LNCAP (cell line): ENCODE measurements at regions not wholly inside any gene's neighbourhood (a gene's known extent, or its start where the extent isn't known, plus 50 kb on each side); places are given as distances from the start of the nearest gene placed in this dataset.

ENCODE experiments used
- TF ChIP-seq, protein P1 (sequence below): fragments of 450-650 bp; IDR thresholded peaks from 2 replicates; pipeline ENCODE4 v1.5.1; 2017; ENCODE audit warnings: mild to moderate bottlenecking

DNA sequence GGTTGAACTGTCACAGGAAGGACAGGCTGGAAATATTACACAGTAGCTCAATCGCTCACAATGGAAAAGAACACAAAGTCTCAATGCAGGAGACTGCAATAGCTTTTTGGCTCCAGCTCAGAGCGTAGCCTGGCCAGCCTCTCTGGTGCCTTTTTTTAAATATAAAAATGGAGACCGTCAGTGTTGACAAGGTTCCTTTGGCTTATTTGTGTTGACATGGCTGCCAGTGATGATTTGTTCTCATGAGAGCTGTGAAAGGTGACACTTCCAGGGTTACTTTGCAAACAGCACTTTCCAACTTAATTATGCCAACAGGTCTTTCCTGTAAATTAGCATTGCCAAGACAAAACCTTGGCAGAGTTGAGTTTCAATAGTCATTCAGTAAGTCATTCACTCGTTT is 70.8 kb downstream of the KCNE4 start:
- TF ChIP-seq, protein P1, sequence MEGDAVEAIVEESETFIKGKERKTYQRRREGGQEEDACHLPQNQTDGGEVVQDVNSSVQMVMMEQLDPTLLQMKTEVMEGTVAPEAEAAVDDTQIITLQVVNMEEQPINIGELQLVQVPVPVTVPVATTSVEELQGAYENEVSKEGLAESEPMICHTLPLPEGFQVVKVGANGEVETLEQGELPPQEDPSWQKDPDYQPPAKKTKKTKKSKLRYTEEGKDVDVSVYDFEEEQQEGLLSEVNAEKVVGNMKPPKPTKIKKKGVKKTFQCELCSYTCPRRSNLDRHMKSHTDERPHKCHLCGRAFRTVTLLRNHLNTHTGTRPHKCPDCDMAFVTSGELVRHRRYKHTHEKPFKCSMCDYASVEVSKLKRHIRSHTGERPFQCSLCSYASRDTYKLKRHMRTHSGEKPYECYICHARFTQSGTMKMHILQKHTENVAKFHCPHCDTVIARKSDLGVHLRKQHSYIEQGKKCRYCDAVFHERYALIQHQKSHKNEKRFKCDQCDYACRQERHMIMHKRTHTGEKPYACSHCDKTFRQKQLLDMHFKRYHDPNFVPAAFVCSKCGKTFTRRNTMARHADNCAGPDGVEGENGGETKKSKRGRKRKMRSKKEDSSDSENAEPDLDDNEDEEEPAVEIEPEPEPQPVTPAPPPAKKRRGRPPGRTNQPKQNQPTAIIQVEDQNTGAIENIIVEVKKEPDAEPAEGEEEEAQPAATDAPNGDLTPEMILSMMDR, result no peak

DNA sequence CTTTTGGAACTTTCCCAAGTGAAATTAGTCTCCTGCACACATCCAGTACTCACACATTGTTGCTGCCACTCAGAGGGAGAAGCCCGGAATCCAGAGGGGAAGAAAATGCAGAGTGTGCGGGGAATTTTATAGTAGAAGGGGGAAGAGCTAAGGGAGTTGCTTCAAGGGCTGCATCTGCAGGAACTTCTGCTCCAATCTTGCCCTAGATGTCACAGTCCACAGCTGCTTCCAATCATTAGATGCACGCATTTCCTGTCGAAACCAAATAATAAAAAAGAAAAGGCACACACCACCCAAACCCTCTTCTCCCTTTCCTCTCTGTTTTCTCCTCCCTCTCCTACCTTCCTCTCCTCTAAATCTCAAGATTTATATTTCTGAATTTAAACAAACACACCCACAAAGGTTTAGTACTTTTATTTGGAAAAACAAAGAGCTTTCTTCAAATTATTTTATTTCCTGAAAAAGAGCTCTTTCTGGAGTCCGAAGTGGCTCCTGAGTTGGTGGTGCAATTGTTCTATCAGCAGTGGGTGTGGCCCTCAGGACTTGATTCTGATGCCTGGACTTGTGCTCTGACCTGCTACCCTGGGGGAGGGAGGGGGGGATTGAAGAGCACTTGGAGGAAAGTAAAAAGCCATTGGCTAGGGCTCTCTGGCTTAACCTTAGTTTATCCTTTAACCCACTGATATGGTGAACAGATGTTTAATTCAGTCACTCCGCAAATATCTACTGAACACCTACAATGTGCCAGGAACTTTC is 72.0 kb downstream of the KCNE4 start:
- TF ChIP-seq, protein P1, result no peak

DNA sequence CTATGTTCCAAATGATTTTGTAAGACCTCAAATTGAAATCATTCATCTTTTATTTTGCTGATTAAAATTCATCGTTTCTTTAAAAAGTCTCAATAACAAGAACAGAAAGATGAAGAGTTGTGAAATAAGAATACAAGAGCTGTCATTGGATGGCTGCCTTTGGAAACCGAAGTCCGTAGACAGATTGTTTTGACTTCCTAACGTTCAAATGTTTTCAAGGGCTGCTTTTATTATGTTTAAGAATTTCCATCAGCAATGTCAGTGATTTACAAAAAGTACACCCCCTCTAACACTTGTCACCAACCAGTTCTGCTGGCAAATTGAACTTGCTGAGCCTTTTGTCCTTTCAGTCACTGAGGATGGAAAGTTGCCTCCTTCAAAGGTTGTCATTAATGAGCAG is 89.6 kb downstream of the KCNE4 start:
- TF ChIP-seq, protein P1, result no peak

DNA sequence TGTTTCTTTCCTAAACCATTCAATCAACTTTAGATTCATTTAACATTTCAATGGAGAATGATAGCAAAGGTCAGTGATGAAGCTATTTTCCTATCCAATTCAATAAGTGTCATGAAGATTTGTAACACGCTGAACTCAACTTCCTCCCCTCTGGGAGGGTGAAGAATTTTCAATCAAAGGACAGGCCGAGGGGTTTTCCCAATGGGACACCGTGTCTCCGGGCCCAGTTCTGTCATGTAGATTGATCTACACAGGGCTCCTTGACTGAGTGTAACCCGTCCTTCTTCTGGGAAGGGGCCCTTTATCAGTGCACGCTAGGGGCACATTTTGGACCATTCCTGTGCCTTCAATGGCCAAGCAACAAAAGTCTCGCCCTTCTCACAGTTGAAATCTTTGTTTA is 90.1 kb downstream of the KCNE4 start:
- TF ChIP-seq, protein P1, result no peak

DNA sequence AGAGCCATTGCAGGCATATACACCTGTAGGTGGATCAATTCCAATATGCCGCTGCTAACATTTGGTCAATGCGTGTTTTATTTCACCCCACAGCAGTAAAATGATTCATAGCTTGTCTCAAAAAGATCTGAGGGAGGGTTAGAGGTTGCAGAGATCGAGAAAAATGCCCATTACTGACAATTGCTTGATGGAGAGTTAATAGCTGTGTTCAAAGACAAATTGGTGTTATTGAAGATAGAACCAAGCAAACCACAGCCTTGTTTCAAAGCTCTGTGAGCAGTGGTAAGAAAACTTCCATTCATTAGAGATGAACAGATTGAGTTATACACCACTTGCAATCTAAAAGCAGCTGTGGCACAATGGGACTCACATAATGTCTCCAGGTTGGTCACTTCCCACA is 95.4 kb downstream of the KCNE4 start:
- TF ChIP-seq, protein P1, result no peak

DNA sequence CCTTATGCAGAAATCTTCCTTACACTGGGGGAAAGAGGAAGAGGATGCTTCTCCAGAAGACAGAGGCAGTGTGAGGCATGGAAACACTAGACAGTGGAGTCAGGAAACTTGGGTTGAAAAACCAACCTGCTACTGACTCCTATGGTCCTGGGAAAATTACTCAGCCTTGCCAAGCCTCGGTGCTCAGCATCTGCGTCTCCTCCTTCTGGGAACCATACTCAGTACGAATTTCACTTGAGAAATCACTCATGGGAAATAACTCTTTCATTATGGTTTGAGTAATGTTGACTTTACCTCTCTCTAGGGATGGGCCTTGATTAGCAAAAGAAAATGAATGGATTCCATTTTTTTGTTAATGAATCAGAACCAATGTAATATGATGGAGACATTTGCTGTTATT is 96.5 kb downstream of the KCNE4 start:
- TF ChIP-seq, protein P1, result no peak

DNA sequence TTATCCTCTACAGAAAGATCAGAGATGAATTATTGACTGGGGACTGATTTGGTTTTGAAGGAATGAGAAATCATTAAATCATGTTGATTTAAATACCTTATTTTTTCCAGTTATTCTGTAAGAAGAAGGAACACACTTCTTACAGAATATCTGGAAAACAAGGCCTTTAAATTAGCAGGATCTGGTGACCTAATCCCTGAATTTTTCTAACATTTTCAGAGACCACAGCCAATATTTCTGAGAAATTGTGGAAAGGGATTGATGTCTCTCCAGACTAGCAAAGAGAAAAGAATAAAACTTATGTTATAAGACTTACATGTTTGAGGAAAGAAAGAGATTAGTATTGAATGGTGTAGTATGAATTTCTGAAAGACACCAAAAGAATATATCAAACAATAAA is 104.0 kb downstream of the KCNE4 start:
- TF ChIP-seq, protein P1, result no peak
